NCI-H748 (cell line): ENCODE measurements at regions not wholly inside any gene's neighbourhood (a gene's known extent, or its start where the extent isn't known, plus 50 kb on each side); places are given as distances from the start of the nearest gene placed in this dataset.

Source experiments
- DNase-seq: peaks from one replicate; lab custom pipeline; 2025; ENCODE audit not compliant: unreplicated experiment; lab: John Stamatoyannopoulos, UW

DNA sequence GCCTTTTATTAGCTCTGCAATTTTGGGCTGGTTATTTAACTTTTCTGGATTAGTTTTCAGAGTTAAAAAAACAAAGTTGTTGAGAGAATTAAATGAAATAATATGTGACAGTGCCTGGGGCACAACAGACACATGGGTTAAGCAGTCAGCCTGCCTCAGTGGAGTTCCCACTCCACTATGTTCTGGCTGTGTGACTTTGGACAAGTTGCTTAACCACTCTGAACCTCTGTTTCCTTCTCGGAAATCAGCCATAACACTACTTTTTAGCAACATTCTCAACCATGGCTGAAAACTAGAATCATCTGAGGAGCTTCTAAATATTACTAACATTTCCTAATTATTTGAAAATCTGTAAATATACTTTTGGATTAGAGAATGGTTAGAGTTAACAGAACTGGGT, 56.5 kb upstream of the SLC6A11 start:
- no peak for DNase-seq

- no peak for DNase-seq
These were observed 55.8 kb upstream of the SLC6A11 start for GRCh38 chr3:10760199-10760598.

- DNase-seq, result no peak
These were observed 54.4 kb upstream of the SLC6A11 start for GRCh38 chr3:10761583-10761982.

GRCh38 chr3:10762116-10762515, 53.9 kb upstream of the SLC6A11 start:
- no peak for DNase-seq

- DNase-seq, result no peak
These were observed 53.3 kb upstream of the SLC6A11 start for GRCh38 chr3:10762611-10763247.

DNA sequence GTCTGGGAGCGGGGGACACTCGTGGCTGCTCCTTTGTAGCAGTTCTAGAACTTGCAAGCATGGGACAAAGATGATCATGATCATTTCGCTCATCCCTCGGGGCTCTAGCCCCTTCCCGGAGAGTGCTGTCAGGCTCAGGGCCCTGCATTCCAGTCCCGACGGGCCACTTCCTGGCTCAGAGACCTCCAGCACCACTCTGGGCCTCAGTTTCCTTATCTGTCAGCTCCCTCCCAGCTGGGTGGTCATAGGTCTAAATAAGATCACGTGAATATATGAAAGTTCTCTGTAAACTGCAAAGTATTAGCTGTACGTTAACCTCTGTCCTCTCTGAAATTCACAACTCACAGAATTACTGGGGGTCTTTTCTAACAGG, 52.8 kb upstream of the SLC6A11 start:
- DNase-seq, result no peak

GRCh38 chr3:10763817-10764258, 52.2 kb upstream of the SLC6A11 start:
- DNase-seq, result no peak

GRCh38 chr3:10764259-10765051, 51.6 kb upstream of the SLC6A11 start:
- no peak for DNase-seq

- no peak for DNase-seq
These were observed 49.9 kb upstream of the SLC6A11 start for GRCh38 chr3:10766049-10766705.
